ENCODE measurements at regions not wholly inside any gene's neighbourhood (a gene's known extent, or its start where the extent isn't known, plus 50 kb on each side); places are given as distances from the start of the nearest gene placed in this dataset.
"Not testable (repeated sequence)": the region's sequence is repeated elsewhere in the genome, so short reads cannot be mapped to it uniquely, and the experiment has no call there.

- Histone ChIP-seq H3K9me3 (ENCODE audit: control insufficient read depth in 2 of 2, insufficient read depth in 1 of 2, low read depth in 1 of 2, low read length in 1 of 2) (no peaks in the 10 kb centered on the region), H3K27ac (ENCODE audit: low read depth in 2 of 2, low read length in 1 of 2) (no peak overlapping the region), H3K4me1 (ENCODE audit: control insufficient read depth in 2 of 2, insufficient read depth in 2 of 2, low read length in 1 of 2) (no peaks in the 10 kb centered on the region), H3K4me3 (ENCODE audit: low read depth in 1 of 2, low read length in 2 of 2) (no peak overlapping the region), H3K36me3 (ENCODE audit: control insufficient read depth in 2 of 2, insufficient read depth in 2 of 2, low read length in 1 of 2) (no peaks in the 10 kb centered on the region), H3K27me3 (ENCODE audit: control insufficient read depth in 1 of 2, insufficient read depth in 2 of 2, low read length in 2 of 2) (no peaks in the 10 kb centered on the region)
- 76% methylated on average over 7 of the region's 7 CpGs for WGBS, 2 donors
Observed at GRCh38 chr1:25118546-25118945, 113.8 kb downstream of the SYF2 start.

GRCh38 chr1:25117233-25117823, 115.0 kb downstream of the SYF2 start:
- 61 to 65% methylated on average over 7 of the region's 7 CpGs for WGBS, 2 donors
- no peak overlapping the region for H3K27ac ChIP-seq (ENCODE audit: low read depth in 2 of 2, low read length in 1 of 2)
- H3K27me3 ChIP-seq (ENCODE audit: control insufficient read depth in 1 of 2, insufficient read depth in 2 of 2, low read length in 2 of 2), result no peaks in the 10 kb centered on the region
- H3K9me3 ChIP-seq (ENCODE audit: control insufficient read depth in 2 of 2, insufficient read depth in 1 of 2, low read depth in 1 of 2, low read length in 1 of 2), result no peaks in the 10 kb centered on the region
- no peaks in the 10 kb centered on the region for H3K36me3 ChIP-seq (ENCODE audit: control insufficient read depth in 2 of 2, insufficient read depth in 2 of 2, low read length in 1 of 2)
- no peak overlapping the region for H3K4me3 ChIP-seq (ENCODE audit: low read depth in 1 of 2, low read length in 2 of 2)
- no peaks in the 10 kb centered on the region for H3K4me1 ChIP-seq (ENCODE audit: control insufficient read depth in 2 of 2, insufficient read depth in 2 of 2, low read length in 1 of 2)

GRCh38 chr1:25116832-25117231, 115.5 kb downstream of the SYF2 start:
- 91 to 94% methylated on average over 4 of the region's 4 CpGs for WGBS, 2 donors
- Histone ChIP-seq H3K27ac (ENCODE audit: low read depth in 2 of 2, low read length in 1 of 2) (no peak overlapping the region), H3K9me3 (ENCODE audit: control insufficient read depth in 2 of 2, insufficient read depth in 1 of 2, low read depth in 1 of 2, low read length in 1 of 2) (no peaks in the 10 kb centered on the region)

GRCh38 chr1:25116117-25116516, 116.2 kb downstream of the SYF2 start:
- H3K9me3 ChIP-seq (ENCODE audit: control insufficient read depth in 2 of 2, insufficient read depth in 1 of 2, low read depth in 1 of 2, low read length in 1 of 2); H3K4me1 ChIP-seq (ENCODE audit: control insufficient read depth in 2 of 2, insufficient read depth in 2 of 2, low read length in 1 of 2); H3K27me3 ChIP-seq (ENCODE audit: control insufficient read depth in 1 of 2, insufficient read depth in 2 of 2, low read length in 2 of 2); H3K36me3 ChIP-seq (ENCODE audit: control insufficient read depth in 2 of 2, insufficient read depth in 2 of 2, low read length in 1 of 2); H3K4me3 ChIP-seq (ENCODE audit: low read depth in 1 of 2, low read length in 2 of 2); H3K27ac ChIP-seq (ENCODE audit: low read depth in 2 of 2, low read length in 1 of 2): not testable (repeated sequence)
- 81 to 94% methylated on average over 5 to 6 of the region's 7 CpGs for WGBS, 2 donors

More at GRCh38 chr1:25116832-25117231, 115.5 kb downstream of the SYF2 start:
- H3K4me1 ChIP-seq (ENCODE audit: control insufficient read depth in 2 of 2, insufficient read depth in 2 of 2, low read length in 1 of 2), result no peaks in the 10 kb centered on the region
- no peaks in the 10 kb centered on the region for H3K27me3 ChIP-seq (ENCODE audit: control insufficient read depth in 1 of 2, insufficient read depth in 2 of 2, low read length in 2 of 2)
- H3K4me3 ChIP-seq (ENCODE audit: low read depth in 1 of 2, low read length in 2 of 2), result no peak overlapping the region
- H3K36me3 ChIP-seq (ENCODE audit: control insufficient read depth in 2 of 2, insufficient read depth in 2 of 2, low read length in 1 of 2), result no peaks in the 10 kb centered on the region

- Histone ChIP-seq H3K36me3 (ENCODE audit: control insufficient read depth in 2 of 2, insufficient read depth in 2 of 2, low read length in 1 of 2) (no peaks in the 10 kb centered on the region), H3K27me3 (ENCODE audit: control insufficient read depth in 1 of 2, insufficient read depth in 2 of 2, low read length in 2 of 2) (no peaks in the 10 kb centered on the region), H3K9me3 (ENCODE audit: control insufficient read depth in 2 of 2, insufficient read depth in 1 of 2, low read depth in 1 of 2, low read length in 1 of 2) (no peaks in the 10 kb centered on the region), H3K27ac (ENCODE audit: low read depth in 2 of 2, low read length in 1 of 2) (no peak overlapping the region), H3K4me3 (ENCODE audit: low read depth in 1 of 2, low read length in 2 of 2) (no peak overlapping the region), H3K4me1 (ENCODE audit: control insufficient read depth in 2 of 2, insufficient read depth in 2 of 2, low read length in 1 of 2) (no peaks in the 10 kb centered on the region)
- WGBS, 2 donors, result 84 to 86% methylated on average over 4 of the region's 4 CpGs
Observed at GRCh38 chr1:25113731-25114130, 118.6 kb downstream of the SYF2 start.

- no peaks in the 10 kb centered on the region for H3K9me3 ChIP-seq (ENCODE audit: control insufficient read depth in 2 of 2, insufficient read depth in 1 of 2, low read depth in 1 of 2, low read length in 1 of 2)
- H3K27me3 ChIP-seq (ENCODE audit: control insufficient read depth in 1 of 2, insufficient read depth in 2 of 2, low read length in 2 of 2), result no peaks in the 10 kb centered on the region
- WGBS, 2 donors, result 73 to 83% methylated on average over 3 of the region's 3 CpGs
- no peaks in the 10 kb centered on the region for H3K4me1 ChIP-seq (ENCODE audit: control insufficient read depth in 2 of 2, insufficient read depth in 2 of 2, low read length in 1 of 2)
- no peak overlapping the region for H3K27ac ChIP-seq (ENCODE audit: low read depth in 2 of 2, low read length in 1 of 2)
- no peak overlapping the region for H3K4me3 ChIP-seq (ENCODE audit: low read depth in 1 of 2, low read length in 2 of 2)
- no peaks in the 10 kb centered on the region for H3K36me3 ChIP-seq (ENCODE audit: control insufficient read depth in 2 of 2, insufficient read depth in 2 of 2, low read length in 1 of 2)
Observed at GRCh38 chr1:25113086-25113485, 119.2 kb downstream of the SYF2 start.

GRCh38 chr1:25112400-25112799, 119.9 kb downstream of the SYF2 start:
- no peaks in the 10 kb centered on the region for H3K4me1 ChIP-seq (ENCODE audit: control insufficient read depth in 2 of 2, insufficient read depth in 2 of 2, low read length in 1 of 2)
- no peaks in the 10 kb centered on the region for H3K36me3 ChIP-seq (ENCODE audit: control insufficient read depth in 2 of 2, insufficient read depth in 2 of 2, low read length in 1 of 2)
- H3K27me3 ChIP-seq (ENCODE audit: control insufficient read depth in 1 of 2, insufficient read depth in 2 of 2, low read length in 2 of 2), result no peaks in the 10 kb centered on the region
- H3K27ac ChIP-seq (ENCODE audit: low read depth in 2 of 2, low read length in 1 of 2), result no peak overlapping the region
- no peaks in the 10 kb centered on the region for H3K9me3 ChIP-seq (ENCODE audit: control insufficient read depth in 2 of 2, insufficient read depth in 1 of 2, low read depth in 1 of 2, low read length in 1 of 2)
- no peak overlapping the region for H3K4me3 ChIP-seq (ENCODE audit: low read depth in 1 of 2, low read length in 2 of 2)
- 80 to 85% methylated on average over 6 of the region's 6 CpGs for WGBS, 2 donors

- 58 to 62% methylated on average over 7 of the region's 7 CpGs for WGBS, 2 donors
- Histone ChIP-seq H3K4me1 (ENCODE audit: control insufficient read depth in 2 of 2, insufficient read depth in 2 of 2, low read length in 1 of 2) (no peaks in the 10 kb centered on the region), H3K27me3 (ENCODE audit: control insufficient read depth in 1 of 2, insufficient read depth in 2 of 2, low read length in 2 of 2) (no peaks in the 10 kb centered on the region), H3K9me3 (ENCODE audit: control insufficient read depth in 2 of 2, insufficient read depth in 1 of 2, low read depth in 1 of 2, low read length in 1 of 2) (no peaks in the 10 kb centered on the region), H3K36me3 (ENCODE audit: control insufficient read depth in 2 of 2, insufficient read depth in 2 of 2, low read length in 1 of 2) (no peaks in the 10 kb centered on the region), H3K27ac (ENCODE audit: low read depth in 2 of 2, low read length in 1 of 2) (no peak overlapping the region), H3K4me3 (ENCODE audit: low read depth in 1 of 2, low read length in 2 of 2) (no peak overlapping the region)
Observed at GRCh38 chr1:25111706-25112105, 120.6 kb downstream of the SYF2 start.

- WGBS, 2 donors, result 90 to 91% methylated on average over 7 of the region's 7 CpGs
- Histone ChIP-seq H3K4me3 (ENCODE audit: low read depth in 1 of 2, low read length in 2 of 2) (no peak overlapping the region), H3K27ac (ENCODE audit: low read depth in 2 of 2, low read length in 1 of 2) (no peak overlapping the region)
Observed at GRCh38 chr1:25110485-25110884, 121.8 kb downstream of the SYF2 start.

GRCh38 chr1:25110036-25110435, 122.3 kb downstream of the SYF2 start:
- Histone ChIP-seq H3K4me1 (ENCODE audit: control insufficient read depth in 2 of 2, insufficient read depth in 2 of 2, low read length in 1 of 2) (no peaks in the 10 kb centered on the region), H3K36me3 (ENCODE audit: control insufficient read depth in 2 of 2, insufficient read depth in 2 of 2, low read length in 1 of 2) (no peaks in the 10 kb centered on the region), H3K4me3 (ENCODE audit: low read depth in 1 of 2, low read length in 2 of 2) (no peak overlapping the region), H3K27me3 (ENCODE audit: control insufficient read depth in 1 of 2, insufficient read depth in 2 of 2, low read length in 2 of 2) (no peaks in the 10 kb centered on the region), H3K27ac (ENCODE audit: low read depth in 2 of 2, low read length in 1 of 2) (no peak overlapping the region), H3K9me3 (ENCODE audit: control insufficient read depth in 2 of 2, insufficient read depth in 1 of 2, low read depth in 1 of 2, low read length in 1 of 2) (no peaks in the 10 kb centered on the region)
- 89% methylated on average over 5 of the region's 5 CpGs for WGBS, 2 donors

More at GRCh38 chr1:25110485-25110884, 121.8 kb downstream of the SYF2 start:
- H3K36me3 ChIP-seq (ENCODE audit: control insufficient read depth in 2 of 2, insufficient read depth in 2 of 2, low read length in 1 of 2), result no peaks in the 10 kb centered on the region
- no peaks in the 10 kb centered on the region for H3K4me1 ChIP-seq (ENCODE audit: control insufficient read depth in 2 of 2, insufficient read depth in 2 of 2, low read length in 1 of 2)
- H3K9me3 ChIP-seq (ENCODE audit: control insufficient read depth in 2 of 2, insufficient read depth in 1 of 2, low read depth in 1 of 2, low read length in 1 of 2), result no peaks in the 10 kb centered on the region
- H3K27me3 ChIP-seq (ENCODE audit: control insufficient read depth in 1 of 2, insufficient read depth in 2 of 2, low read length in 2 of 2), result no peaks in the 10 kb centered on the region

Measured in esophagus (tissue), 2 donors.